ENCODE measurements at regions not wholly inside any gene's neighbourhood (a gene's known extent, or its start where the extent isn't known, plus 50 kb on each side); places are given as distances from the start of the nearest gene placed in this dataset.

GRCh38 chr5:120297616-120298015, 166.5 kb upstream of the PRR16 start:
- TF ChIP-seq CTCF (conservative IDR thresholded peaks at IDR 0.05; ENCODE audit: low read depth, low read length) (no peak), EZH2 (IDR thresholded peaks at IDR 0.05; ENCODE audit: borderline replicate concordance, low read depth, low read length, poor library complexity, severe bottlenecking) (no peak)
